HEK293 (cell line): ENCODE measurements at regions not wholly inside any gene's neighbourhood (a gene's known extent, or its start where the extent isn't known, plus 50 kb on each side); places are given as distances from the start of the nearest gene placed in this dataset.

Source experiments
- CTCF ChIA-PET: fragments of 350-600 bp; formaldehyde crosslinking; extraction: SDS; loops from one replicate; lab custom pipeline; 2021; ENCODE audit warnings: antibody characterized with exemption; lab: Yijun Ruan, JAX
- POLR2A ChIA-PET: fragments of 300-600 bp; formaldehyde crosslinking; extraction: SDS; loops from one replicate; lab custom pipeline; 2020; ENCODE audit warnings: antibody characterized with exemption, inconsistent platforms; lab: Yijun Ruan, JAX
- H3K27ac ChIP-seq: fragments of 200-500 bp; sonication (Bioruptor generic); 2 replicates; pipeline ENCODE4 v1.5.1; 2014; ENCODE audit warnings: low read depth, low read length, control low read depth, inconsistent platforms; ENCODE audit errors: extremely low read depth
- H3K36me3 ChIP-seq, 2 experiments: fragments of 200-500 bp in 1 of 2; sonication (Bioruptor generic) in 1 of 2; 1 replicate in 1 of 2; 2 replicates in 1 of 2; pipeline ENCODE4 v1.5.1; 2014 to 2017; ENCODE audit warnings: inconsistent platforms in 2 of 2, low read length in 2 of 2; ENCODE audit not compliant: control insufficient read depth in 2 of 2, insufficient read depth in 1 of 2
- H3K4me1 ChIP-seq: fragments of 200-500 bp; sonication (Bioruptor generic); 2 replicates; pipeline ENCODE4 v1.5.1; 2014; ENCODE audit warnings: mild to moderate bottlenecking, low read length, inconsistent platforms; ENCODE audit not compliant: control insufficient read depth, insufficient read depth
- H3K4me3 ChIP-seq: 2 replicates; pipeline ENCODE4 v1.5.1; 2011; ENCODE audit warnings: low read depth, mild to moderate bottlenecking, control low read depth, low read length, moderate library complexity
- H3K9me3 ChIP-seq: fragments of 200-500 bp; sonication (Bioruptor generic); 2 replicates; pipeline ENCODE4 v1.5.1; 2014; ENCODE audit warnings: low read depth, low read length, inconsistent platforms; ENCODE audit not compliant: control insufficient read depth, insufficient read depth
- HOXD13 ChIP-seq: sonication (generic); formaldehyde crosslinking; IDR thresholded peaks from 2 replicates; pipeline ENCODE4 v1.8.0; 2022; ENCODE audit warnings: missing genetic modification reagents, borderline replicate concordance
- MEIS1 ChIP-seq: sonication (generic); formaldehyde crosslinking; IDR thresholded peaks from 2 replicates; pipeline ENCODE4 v1.8.1; 2022; ENCODE audit warnings: missing genetic modification reagents, mild to moderate bottlenecking, borderline replicate concordance
- PBX3 ChIP-seq: sonication (generic); formaldehyde crosslinking; IDR thresholded peaks from 2 replicates; pipeline ENCODE4 v1.8.1; 2022; ENCODE audit warnings: mild to moderate bottlenecking, moderate library complexity, missing genetic modification reagents
- ZBTB10 ChIP-seq: fragments of 450-650 bp; formaldehyde crosslinking; IDR thresholded peaks from 2 replicates; pipeline ENCODE4 v1.5.1; 2016; ENCODE audit warnings: missing biosample characterization, missing genetic modification characterization
- ZBTB11 ChIP-seq: fragments of 450-650 bp; formaldehyde crosslinking; conservative IDR thresholded peaks from 2 replicates; pipeline ENCODE4 v1.5.1; 2016; ENCODE audit warnings: low read depth, missing biosample characterization, missing genetic modification characterization
- ZBTB17 ChIP-seq: fragments of 450-650 bp; formaldehyde crosslinking; IDR thresholded peaks from 2 replicates; pipeline ENCODE4 v1.5.1; 2016; ENCODE audit warnings: missing biosample characterization, missing genetic modification characterization
- ZIC2 ChIP-seq: fragments of 450-650 bp; formaldehyde crosslinking; IDR thresholded peaks from 2 replicates; pipeline ENCODE4 v1.5.1; 2016; ENCODE audit warnings: missing biosample characterization, missing genetic modification characterization
- ZNF18 ChIP-seq: fragments of 450-650 bp; formaldehyde crosslinking; IDR thresholded peaks from 2 replicates; pipeline ENCODE4 v1.5.1; 2016; ENCODE audit warnings: missing biosample characterization, missing genetic modification characterization
- ZNF202 ChIP-seq: fragments of 450-650 bp; formaldehyde crosslinking; IDR thresholded peaks from 2 replicates; pipeline ENCODE4 v1.5.1; 2016; ENCODE audit warnings: missing biosample characterization, missing genetic modification characterization, borderline replicate concordance
- ZNF24 ChIP-seq: fragments of 450-650 bp; formaldehyde crosslinking; IDR thresholded peaks from 2 replicates; pipeline ENCODE4 v1.5.1; 2016; ENCODE audit warnings: missing biosample characterization, missing genetic modification characterization
- ZNF335 ChIP-seq: fragments of 450-650 bp; formaldehyde crosslinking; conservative IDR thresholded peaks from 2 replicates; pipeline ENCODE4 v1.5.1; 2016; ENCODE audit warnings: missing biosample characterization, missing genetic modification characterization
- ZNF366 ChIP-seq: fragments of 450-650 bp; formaldehyde crosslinking; conservative IDR thresholded peaks from 2 replicates; pipeline ENCODE4 v1.5.1; 2016; ENCODE audit warnings: missing biosample characterization, missing genetic modification characterization
- ZNF416 ChIP-seq: fragments of 450-650 bp; formaldehyde crosslinking; IDR thresholded peaks from 2 replicates; pipeline ENCODE4 v1.5.1; 2016; ENCODE audit warnings: missing biosample characterization, missing genetic modification characterization
- ZNF433 ChIP-seq: fragments of 450-650 bp; formaldehyde crosslinking; IDR thresholded peaks from 2 replicates; pipeline ENCODE4 v1.5.1; 2016; ENCODE audit warnings: missing biosample characterization, missing genetic modification characterization, low read depth
- ZNF473 ChIP-seq: fragments of 450-650 bp; formaldehyde crosslinking; IDR thresholded peaks from 2 replicates; pipeline ENCODE4 v1.5.1; 2017; ENCODE audit warnings: missing biosample characterization, missing genetic modification characterization
- ZNF561 ChIP-seq: fragments of 450-650 bp; IDR thresholded peaks from 2 replicates; pipeline ENCODE4 v1.5.1; 2018; ENCODE audit warnings: missing biosample characterization, missing genetic modification characterization, borderline replicate concordance
- ZNF585B ChIP-seq: fragments of 450-650 bp; formaldehyde crosslinking; IDR thresholded peaks from 2 replicates; pipeline ENCODE4 v1.5.1; 2016; ENCODE audit warnings: missing biosample characterization, missing genetic modification characterization
- ZNF664 ChIP-seq: fragments of 450-650 bp; formaldehyde crosslinking; IDR thresholded peaks from 2 replicates; pipeline ENCODE4 v1.5.1; 2016; ENCODE audit warnings: missing biosample characterization, missing genetic modification characterization
- ZSCAN4 ChIP-seq: fragments of 450-650 bp; formaldehyde crosslinking; IDR thresholded peaks from 2 replicates; pipeline ENCODE4 v1.5.1; 2017; ENCODE audit warnings: missing biosample characterization, missing genetic modification characterization
- ZSCAN5A ChIP-seq: fragments of 450-650 bp; formaldehyde crosslinking; IDR thresholded peaks from 2 replicates; pipeline ENCODE4 v1.5.1; 2016; ENCODE audit warnings: missing biosample characterization, missing genetic modification characterization

- Histone ChIP-seq H3K27ac (no peak overlapping the region), H3K4me1 (no peaks in the 10 kb centered on the region), H3K4me3 (no peak overlapping the region), H3K36me3 (no peaks in the 10 kb centered on the region), H3K9me3 (no peaks in the 10 kb centered on the region)
- ChIA-PET CTCF (interaction anchor here (0.7 kb wide), 1 partner anchor 56 kb away, joined by 3 read pairs; no protein-coding TSS in a partner anchor), POLR2A (no interaction called here)
- TF ChIP-seq ZBTB11 (tag by site-specific recombination) = no peak
- no peak for TF ChIP-seq ZNF416 (tag by site-specific recombination)
- no peak for TF ChIP-seq ZBTB17 (tag by site-specific recombination)
- TF ChIP-seq ZNF561 (tag by site-specific recombination) = no peak
- no peak for TF ChIP-seq ZNF335 (tag by site-specific recombination)
- no peak for TF ChIP-seq ZNF202 (tag by site-specific recombination)
- TF ChIP-seq MEIS1 (CRISPR knock-in tag) = no peak
- no peak for TF ChIP-seq ZSCAN5A
- no peak for TF ChIP-seq ZNF664 (tag by site-specific recombination)
- no peak for TF ChIP-seq ZNF433 (tag by site-specific recombination)
- no peak for TF ChIP-seq ZNF585B (tag by site-specific recombination)
- no peak for TF ChIP-seq HOXD13 (CRISPR knock-in tag)
- TF ChIP-seq ZNF473 (tag by site-specific recombination) = no peak
- TF ChIP-seq PBX3 (CRISPR knock-in tag) = no peak
- TF ChIP-seq ZIC2 (tag by site-specific recombination) = no peak
- TF ChIP-seq ZSCAN4 = no peak
- no peak for TF ChIP-seq ZBTB10
- TF ChIP-seq ZNF366 (tag by site-specific recombination) = no peak
- no peak for TF ChIP-seq ZNF18 (tag by site-specific recombination)
- no peak for TF ChIP-seq ZNF24 (tag by site-specific recombination)
Measured at GRCh38 chr19:29381353-29382203, 144.2 kb upstream of the VSTM2B start.
